ENCODE measurements at regions not wholly inside any gene's neighbourhood (a gene's known extent, or its start where the extent isn't known, plus 50 kb on each side); places are given as distances from the start of the nearest gene placed in this dataset.
A peak's percentile ranks its signal among the peaks of the same experiment; 100 is the strongest.

DNA sequence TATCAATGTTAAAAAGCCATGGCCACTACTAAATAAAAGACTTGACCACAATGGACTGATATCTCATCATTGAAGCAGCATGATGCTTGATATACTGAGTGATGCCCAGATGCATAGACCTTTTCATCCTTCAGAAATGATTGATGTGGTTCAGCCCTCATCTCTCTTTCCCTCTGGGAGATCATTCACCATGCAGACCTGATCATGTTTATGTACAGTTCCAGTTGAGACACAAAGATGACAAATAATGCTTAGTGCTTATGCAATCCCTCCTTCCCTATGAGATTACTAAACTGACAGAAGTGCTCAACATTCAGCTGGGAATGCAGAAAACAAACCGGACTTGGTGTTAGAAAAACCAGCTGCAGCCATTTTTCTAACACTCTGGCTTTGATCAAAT is 91.9 kb upstream of the TLR4 start:
- intact Hi-C loops (cut with DNase I), result no loop called here
- no peak for ATAC-seq
- WGBS, result 50% methylated on average over 1 of the region's 1 CpG

DNA sequence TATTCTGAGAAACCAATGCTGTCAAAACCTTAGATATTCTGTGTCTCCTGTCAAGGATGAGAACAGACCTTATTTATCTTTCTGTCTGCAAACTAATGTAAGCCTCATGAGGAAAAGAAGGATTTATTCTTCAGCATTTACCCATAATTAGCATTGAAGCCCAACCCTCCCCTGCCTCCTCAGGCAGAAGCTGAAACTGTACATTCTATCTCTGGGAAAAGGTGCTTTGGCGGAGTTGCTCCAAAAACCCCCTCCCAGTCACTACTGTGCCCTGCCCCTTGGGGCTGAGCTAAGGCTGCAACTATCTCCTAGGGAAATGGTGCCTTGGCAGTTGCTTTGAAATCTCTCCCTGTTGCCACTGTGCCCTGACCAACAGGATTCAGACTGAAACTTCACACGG is 106.2 kb upstream of the TLR4 start:
- no peaks in the 10 kb centered on the region for H3K4me1 ChIP-seq (ENCODE audit: control insufficient read depth, insufficient read depth, low read length)
- no peak overlapping the region for H3K4me3 ChIP-seq (ENCODE audit: low read length)
- no peak overlapping the region for H3K27ac ChIP-seq (ENCODE audit: low read length)
- peaks cover 3% of the 10 kb centered on the region for H3K9me3 ChIP-seq (ENCODE audit: control insufficient read depth, low read length)
- WGBS, result 76% methylated on average over 2 of the region's 2 CpGs
- no peak for ATAC-seq
- no peak for DNase-seq
- intact Hi-C loops (cut with DNase I), result no loop called here
- no peaks in the 10 kb centered on the region for H3K27me3 ChIP-seq (ENCODE audit: control insufficient read depth, insufficient read depth)

More for the DNA sequence above, 91.9 kb upstream of the TLR4 start:
- Histone ChIP-seq H3K27me3 (ENCODE audit: control insufficient read depth, insufficient read depth) (no peaks in the 10 kb centered on the region), H3K9me3 (ENCODE audit: control insufficient read depth, low read length) (no peaks in the 10 kb centered on the region), H3K4me1 (ENCODE audit: control insufficient read depth, insufficient read depth, low read length) (no peaks in the 10 kb centered on the region), H3K4me3 (ENCODE audit: low read length) (no peak overlapping the region), H3K27ac (ENCODE audit: low read length) (no peak overlapping the region)
- DNase-seq, result no peak

DNA sequence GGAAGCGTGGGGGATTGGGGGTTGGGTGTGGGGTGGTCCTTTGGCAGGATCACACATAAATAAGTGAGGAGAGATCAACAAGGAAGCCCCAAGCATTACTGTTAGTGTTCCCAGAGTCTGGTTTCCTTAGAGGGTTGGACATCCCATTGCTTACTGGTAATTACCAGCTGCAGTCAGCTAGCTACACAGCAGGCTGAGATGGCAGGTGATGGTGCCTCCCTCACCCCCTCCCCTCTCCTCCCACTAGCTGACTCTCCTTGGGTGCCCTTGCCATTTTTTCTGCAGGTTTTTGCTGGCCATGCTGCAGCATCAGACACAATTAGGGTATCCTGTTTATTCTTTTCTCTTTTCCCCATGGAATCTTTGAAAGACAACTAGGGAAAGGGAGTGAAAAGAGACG is 107.5 kb upstream of the TLR4 start:
- WGBS, result 26% methylated on average over 2 of the region's 2 CpGs
- no peak overlapping the region for H3K4me3 ChIP-seq (ENCODE audit: low read length)
- intact Hi-C loops (cut with DNase I), result no loop called here
- no peaks in the 10 kb centered on the region for H3K27me3 ChIP-seq (ENCODE audit: control insufficient read depth, insufficient read depth)
- no peak for DNase-seq
- H3K9me3 ChIP-seq (ENCODE audit: control insufficient read depth, low read length), result peaks cover 3% of the 10 kb centered on the region
- ATAC-seq, result no peak
- H3K4me1 ChIP-seq (ENCODE audit: control insufficient read depth, insufficient read depth, low read length), result no peaks in the 10 kb centered on the region
- no peak overlapping the region for H3K27ac ChIP-seq (ENCODE audit: low read length)

DNA sequence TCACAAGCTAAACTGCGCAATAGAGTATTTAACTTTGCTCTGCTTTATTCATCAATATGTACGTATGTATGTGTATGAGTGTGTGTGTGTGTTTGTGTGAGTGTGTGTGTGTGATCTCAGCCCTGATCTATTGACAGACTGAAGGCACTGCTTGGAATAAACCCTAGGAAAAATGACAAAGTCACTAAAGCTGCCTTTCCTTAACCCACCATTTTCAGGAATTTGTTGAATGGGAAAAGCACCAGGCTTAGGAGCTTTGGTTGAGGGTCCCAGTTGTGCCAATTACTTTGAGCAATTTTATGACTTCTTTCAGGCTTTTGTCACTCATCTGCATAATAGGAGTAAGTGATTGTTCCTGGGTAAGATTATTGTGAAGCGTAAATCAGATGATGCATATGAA is 108.6 kb upstream of the TLR4 start:
- no peak overlapping the region for H3K4me3 ChIP-seq (ENCODE audit: low read length)
- WGBS, result 88% methylated on average over 3 of the region's 3 CpGs
- no peak for ATAC-seq
- no peaks in the 10 kb centered on the region for H3K27me3 ChIP-seq (ENCODE audit: control insufficient read depth, insufficient read depth)
- peaks cover 3% of the 10 kb centered on the region for H3K9me3 ChIP-seq (ENCODE audit: control insufficient read depth, low read length)
- intact Hi-C loops (cut with DNase I), result no loop called here
- no peaks in the 10 kb centered on the region for H3K4me1 ChIP-seq (ENCODE audit: control insufficient read depth, insufficient read depth, low read length)
- H3K27ac ChIP-seq (ENCODE audit: low read length), result no peak overlapping the region
- no peak for DNase-seq

DNA sequence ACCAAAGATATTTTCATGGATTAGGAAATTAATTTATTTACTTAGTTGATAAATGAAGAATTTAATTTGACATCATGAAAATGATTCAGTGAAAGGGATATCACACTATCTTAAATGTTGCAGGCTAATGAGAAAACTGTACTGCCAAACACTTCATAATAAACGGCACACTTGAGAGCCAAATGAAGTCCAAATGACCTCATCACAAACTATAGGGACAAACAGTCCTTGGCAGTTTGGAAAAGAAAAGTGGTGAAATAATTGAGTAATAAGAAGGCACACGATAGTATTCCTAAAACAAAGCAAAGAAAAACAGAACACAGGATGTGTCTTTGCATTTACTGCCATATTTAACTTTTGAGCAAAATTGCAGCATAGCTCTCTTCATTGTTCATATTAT is 116.9 kb upstream of the TLR4 start:
- no peak overlapping the region for H3K27ac ChIP-seq (ENCODE audit: low read length)
- no peak for DNase-seq
- no peak overlapping the region for H3K4me3 ChIP-seq (ENCODE audit: low read length)
- 41% methylated on average over 2 of the region's 2 CpGs for WGBS
- ATAC-seq, result no peak
- no peaks in the 10 kb centered on the region for H3K4me1 ChIP-seq (ENCODE audit: control insufficient read depth, insufficient read depth, low read length)
- intact Hi-C loops (cut with DNase I), result no loop called here
- H3K27me3 ChIP-seq (ENCODE audit: control insufficient read depth, insufficient read depth), result no peaks in the 10 kb centered on the region
- no peaks in the 10 kb centered on the region for H3K9me3 ChIP-seq (ENCODE audit: control insufficient read depth, low read length)

DNA sequence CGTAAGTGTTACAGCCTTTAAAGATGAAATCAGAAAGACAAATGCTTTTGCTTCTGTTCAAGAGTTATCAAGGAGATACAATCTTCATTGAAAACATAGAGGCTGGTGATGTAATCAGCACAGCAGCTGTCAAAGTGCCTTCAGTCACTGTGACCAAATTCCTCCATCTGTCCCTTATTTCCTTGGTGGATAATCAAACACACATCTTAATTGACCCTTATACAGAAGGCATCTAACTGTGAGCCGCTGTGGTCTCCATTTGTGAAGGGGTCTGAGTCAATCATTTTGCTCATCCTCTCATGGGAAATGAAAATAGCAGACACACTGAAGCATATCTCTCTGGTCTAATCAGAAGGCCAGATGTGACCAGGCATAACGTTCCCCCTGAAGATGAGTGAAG is 130.1 kb upstream of the TLR4 start:
- no peak overlapping the region for H3K4me3 ChIP-seq (ENCODE audit: low read length)
- ATAC-seq (no peak), DNase-seq (no peak)
- no peak overlapping the region for H3K27ac ChIP-seq (ENCODE audit: low read length)
- no peaks in the 10 kb centered on the region for H3K27me3 ChIP-seq (ENCODE audit: control insufficient read depth, insufficient read depth)
- intact Hi-C loops (cut with DNase I), result no loop called here
- 63% methylated on average over 3 of the region's 3 CpGs for WGBS
- no peaks in the 10 kb centered on the region for H3K9me3 ChIP-seq (ENCODE audit: control insufficient read depth, low read length)
- no peaks in the 10 kb centered on the region for H3K4me1 ChIP-seq (ENCODE audit: control insufficient read depth, insufficient read depth, low read length)

DNA sequence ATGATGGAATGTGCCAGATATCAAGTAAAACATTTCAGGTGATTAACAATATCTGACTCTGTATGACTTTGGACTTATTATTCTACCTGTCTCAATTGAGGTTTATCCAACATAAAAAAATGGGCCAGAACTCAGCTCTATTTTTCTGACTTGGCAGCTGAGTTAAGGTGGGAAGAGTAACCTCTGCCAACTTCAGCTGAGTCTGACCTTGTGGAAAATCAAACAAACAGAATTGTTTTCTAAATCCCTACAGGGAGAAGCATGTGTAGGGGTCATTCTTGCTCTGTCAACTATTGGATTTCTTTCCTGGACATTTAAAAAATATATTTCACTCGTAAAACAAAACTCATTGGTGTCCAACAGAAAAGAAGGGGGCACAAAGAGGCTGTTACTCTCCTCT is 139.4 kb upstream of the TLR4 start:
- Histone ChIP-seq H3K9me3 (ENCODE audit: control insufficient read depth, low read length) (no peaks in the 10 kb centered on the region), H3K4me3 (ENCODE audit: low read length) (no peak overlapping the region), H3K27me3 (ENCODE audit: control insufficient read depth, insufficient read depth) (no peaks in the 10 kb centered on the region), H3K27ac (ENCODE audit: low read length) (no peak overlapping the region), H3K4me1 (ENCODE audit: control insufficient read depth, insufficient read depth, low read length) (no peaks in the 10 kb centered on the region)
- intact Hi-C loops (cut with DNase I), result no loop called here
- no peak for ATAC-seq
- WGBS, result 54% methylated on average over 1 of the region's 1 CpG
- DNase-seq, result no peak

DNA sequence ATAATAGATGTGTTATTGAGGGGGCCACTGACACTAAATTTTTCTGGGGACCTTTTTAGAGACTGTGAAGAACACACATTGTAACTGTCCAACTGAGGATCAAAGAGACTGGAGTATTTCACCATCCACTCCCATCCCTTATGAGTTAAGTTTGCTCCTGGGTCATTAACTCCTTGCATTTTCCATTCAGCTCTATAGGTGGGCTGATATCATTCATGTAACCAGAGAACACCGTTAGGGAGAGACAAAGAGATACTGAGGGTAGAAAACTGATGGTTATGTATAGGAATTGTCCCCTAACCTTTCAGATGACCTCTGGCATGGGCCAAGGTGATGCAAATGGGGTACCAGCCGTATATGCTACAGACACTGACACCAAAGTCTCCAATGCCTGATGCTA is 142.4 kb upstream of the TLR4 start:
- ATAC-seq (no peak), DNase-seq (no peak)
- 41% methylated on average over 2 of the region's 2 CpGs for WGBS
- H3K4me3 ChIP-seq (ENCODE audit: low read length), result no peak overlapping the region
- H3K27me3 ChIP-seq (ENCODE audit: control insufficient read depth, insufficient read depth), result no peaks in the 10 kb centered on the region
- no peak overlapping the region for H3K27ac ChIP-seq (ENCODE audit: low read length)
- H3K9me3 ChIP-seq (ENCODE audit: control insufficient read depth, low read length), result no peaks in the 10 kb centered on the region
- no peaks in the 10 kb centered on the region for H3K4me1 ChIP-seq (ENCODE audit: control insufficient read depth, insufficient read depth, low read length)
- intact Hi-C loops (cut with DNase I), result no loop called here

DNA sequence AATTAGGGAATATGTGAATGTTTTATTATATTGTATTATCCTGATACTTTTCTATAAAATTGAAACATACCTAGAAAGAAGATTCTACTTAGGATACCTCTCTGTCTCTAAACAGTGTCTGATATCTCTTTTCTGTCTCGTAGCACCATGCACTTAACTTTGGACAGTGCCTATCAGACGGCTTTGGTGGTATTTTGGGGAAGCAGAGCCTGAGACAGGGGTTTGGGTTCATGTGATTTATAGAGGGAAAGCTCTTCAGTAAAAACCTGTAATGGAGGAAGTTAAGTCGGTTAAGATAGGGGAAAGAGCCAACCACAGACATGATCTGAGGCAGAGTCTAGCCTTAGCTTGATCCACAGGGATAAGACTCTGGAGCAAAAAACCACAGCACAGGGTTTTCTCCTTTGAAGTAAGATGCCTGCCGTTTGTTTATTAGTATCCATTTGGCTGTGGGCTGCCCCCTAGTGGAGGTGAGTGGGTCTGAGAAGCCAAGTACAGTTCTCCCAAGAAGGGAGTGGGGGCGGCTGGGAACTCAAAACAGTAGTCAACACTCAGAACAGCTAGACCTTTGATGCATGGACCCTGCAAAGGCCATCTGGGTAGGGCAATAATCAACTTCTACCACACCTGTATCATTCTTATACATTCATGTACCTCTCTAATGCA is 141.2 kb upstream of the ASTN2 start:
- Histone ChIP-seq H3K4me1 (ENCODE audit: control insufficient read depth, insufficient read depth, low read length) (no peaks in the 10 kb centered on the region), H3K9me3 (ENCODE audit: control insufficient read depth, low read length) (no peaks in the 10 kb centered on the region), H3K27ac (ENCODE audit: low read length) (no peak overlapping the region), H3K27me3 (ENCODE audit: control insufficient read depth, insufficient read depth) (no peaks in the 10 kb centered on the region), H3K4me3 (ENCODE audit: low read length) (no peak overlapping the region)
- DNase-seq (peak; percentile 42 to 75 (median 47)), ATAC-seq (peak in 1 of 2 donors; percentile 50)
- 51% methylated on average over 5 of the region's 5 CpGs for WGBS
- intact Hi-C loops (cut with DNase I), result no loop called here

DNA sequence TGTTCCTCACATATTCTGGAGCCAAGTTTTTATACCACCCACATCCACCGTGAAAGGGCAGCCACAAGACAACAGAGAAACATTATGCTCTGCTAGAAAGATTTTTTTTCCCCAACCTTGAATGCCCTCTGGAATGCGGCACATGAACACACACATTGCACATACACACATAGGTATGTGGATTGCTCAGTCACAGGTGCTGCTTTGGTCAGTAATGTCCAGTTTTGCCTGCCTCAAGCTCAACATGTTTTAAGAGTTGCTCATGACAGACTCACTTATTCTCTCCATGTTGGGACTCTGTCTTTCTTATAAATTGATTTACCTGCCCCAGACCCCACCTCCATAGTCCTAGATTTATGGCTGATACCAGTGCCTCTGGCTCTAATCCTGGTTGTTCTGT is 138.0 kb upstream of the ASTN2 start:
- WGBS, result 88% methylated on average over 2 of the region's 2 CpGs
- ATAC-seq (no peak), DNase-seq (no peak)
- Histone ChIP-seq H3K27me3 (ENCODE audit: control insufficient read depth, insufficient read depth) (no peaks in the 10 kb centered on the region), H3K9me3 (ENCODE audit: control insufficient read depth, low read length) (no peaks in the 10 kb centered on the region), H3K4me1 (ENCODE audit: control insufficient read depth, insufficient read depth, low read length) (no peaks in the 10 kb centered on the region), H3K4me3 (ENCODE audit: low read length) (no peak overlapping the region), H3K27ac (ENCODE audit: low read length) (no peak overlapping the region)
- intact Hi-C loops (cut with DNase I), result no loop called here

DNA sequence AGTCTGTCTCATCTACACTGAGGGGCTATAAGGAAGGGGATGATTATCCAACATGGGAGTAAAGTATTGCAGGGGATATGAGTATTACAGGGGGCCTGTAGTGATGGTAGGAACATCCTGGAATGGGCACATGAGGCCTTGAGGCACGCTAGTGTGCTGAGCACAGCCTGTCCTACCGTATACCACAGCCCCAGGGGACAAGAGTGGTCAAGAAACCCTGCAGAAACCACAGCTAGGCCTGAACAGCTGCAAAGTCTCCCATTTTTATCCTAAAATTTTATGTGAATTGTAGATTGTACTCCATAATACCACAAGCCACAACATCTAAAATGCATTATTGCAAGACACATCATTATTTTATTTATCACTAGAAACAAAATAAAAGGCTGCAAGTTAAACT is 136.3 kb upstream of the ASTN2 start:
- 53% methylated on average over 2 of the region's 2 CpGs for WGBS
- DNase-seq (no peak), ATAC-seq (no peak)
- no peaks in the 10 kb centered on the region for H3K4me1 ChIP-seq (ENCODE audit: control insufficient read depth, insufficient read depth, low read length)
- H3K9me3 ChIP-seq (ENCODE audit: control insufficient read depth, low read length), result no peaks in the 10 kb centered on the region
- intact Hi-C loops (cut with DNase I), result no loop called here
- no peak overlapping the region for H3K27ac ChIP-seq (ENCODE audit: low read length)
- no peak overlapping the region for H3K4me3 ChIP-seq (ENCODE audit: low read length)
- H3K27me3 ChIP-seq (ENCODE audit: control insufficient read depth, insufficient read depth), result no peaks in the 10 kb centered on the region

DNA sequence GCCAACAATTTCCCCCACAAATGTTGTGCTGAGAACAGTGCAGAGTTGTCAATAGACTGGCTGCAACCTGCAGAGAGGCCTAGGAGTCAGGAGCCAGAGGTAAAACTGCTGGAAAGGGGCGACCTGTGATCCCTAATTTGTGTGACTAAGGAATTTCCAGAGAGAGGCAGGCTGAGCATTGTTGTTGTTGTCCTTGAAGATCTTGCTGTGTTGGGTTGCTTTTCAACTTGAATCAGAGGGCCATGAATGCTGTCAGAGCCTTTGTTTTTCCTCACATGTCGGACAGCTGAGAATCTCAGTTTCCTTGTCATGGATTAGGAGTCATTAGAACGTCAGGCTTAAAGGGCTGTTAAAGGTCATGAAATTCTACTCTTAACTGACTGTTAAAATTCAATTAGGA is 134.6 kb upstream of the ASTN2 start:
- intact Hi-C loops (cut with DNase I), result no loop called here
- ATAC-seq, result no peak
- H3K4me3 ChIP-seq (ENCODE audit: low read length), result no peak overlapping the region
- no peak overlapping the region for H3K27ac ChIP-seq (ENCODE audit: low read length)
- no peak for DNase-seq
- H3K9me3 ChIP-seq (ENCODE audit: control insufficient read depth, low read length), result no peaks in the 10 kb centered on the region
- WGBS, result 47% methylated on average over 3 of the region's 3 CpGs
- H3K4me1 ChIP-seq (ENCODE audit: control insufficient read depth, insufficient read depth, low read length), result no peaks in the 10 kb centered on the region
- no peaks in the 10 kb centered on the region for H3K27me3 ChIP-seq (ENCODE audit: control insufficient read depth, insufficient read depth)
